Upper lobe of right lung (tissue), 1 donor: ENCODE measurements at regions not wholly inside any gene's neighbourhood (a gene's known extent, or its start where the extent isn't known, plus 50 kb on each side); places are given as distances from the start of the nearest gene placed in this dataset.

ENCODE experiments used
- ATAC-seq: fragments of 200-7000 bp; cut with Tn5 transposase; one replicate; pipeline ENCODE4 v1.9.1; 2020; ENCODE audit warnings: mild to moderate bottlenecking, moderate library complexity
- DNase-seq: peaks from one replicate; pipeline ENCODE4 v3.0.0-alpha.2; 2020
- H3K27ac ChIP-seq: fragments of 200-600 bp; one replicate; pipeline ENCODE4 v1.8.0; 2022
- H3K27me3 ChIP-seq: fragments of 200-600 bp; one replicate; pipeline ENCODE4 v1.8.0; 2022; ENCODE audit warnings: mild to moderate bottlenecking
- H3K36me3 ChIP-seq: fragments of 200-600 bp; one replicate; pipeline ENCODE4 v1.8.0; 2022
- H3K4me1 ChIP-seq: fragments of 200-600 bp; one replicate; pipeline ENCODE4 v1.8.0; 2022
- H3K4me3 ChIP-seq: fragments of 200-600 bp; one replicate; pipeline ENCODE4 v1.8.0; 2022; ENCODE audit warnings: mild to moderate bottlenecking
- H3K9me3 ChIP-seq: fragments of 200-600 bp; one replicate; pipeline ENCODE4 v1.8.0; 2022
- CTCF ChIP-seq: fragments of 200-600 bp; IDR thresholded peaks from one replicate; pipeline ENCODE4 v1.8.0; 2022; ENCODE audit warnings: antibody characterized with exemption
- intact Hi-C: fragments of 100-400 bp; cut with DNase I; formaldehyde crosslinking; loops from one replicate; pipeline ENCODE4 v1.11.0; 2022
- donor health status: DM: no; HTN: yes; CAD: no; lungs with severe emphysema.

GRCh38 chr2:41785251-41786022, 262.4 kb upstream of the PKDCC start:
- intact Hi-C loops: no loop called here
- Histone ChIP-seq H3K9me3 (no peaks in the 10 kb centered on the region), H3K27me3 (no peaks in the 10 kb centered on the region), H3K27ac (no peak overlapping the region), H3K4me1 (no peaks in the 10 kb centered on the region), H3K4me3 (no peak overlapping the region), H3K36me3 (no peaks in the 10 kb centered on the region)
- TF ChIP-seq CTCF: no peak
- ATAC-seq (no peak), DNase-seq (no peak)

- Histone ChIP-seq H3K4me3 (no peak overlapping the region), H3K27me3 (no peaks in the 10 kb centered on the region), H3K9me3 (no peaks in the 10 kb centered on the region), H3K27ac (no peak overlapping the region), H3K36me3 (no peaks in the 10 kb centered on the region), H3K4me1 (no peaks in the 10 kb centered on the region)
- DNase-seq: no peak
- no peak for TF ChIP-seq CTCF
- peak; percentile 47 for ATAC-seq
- intact Hi-C loops: no loop called here
Observed at GRCh38 chr2:41791523-41791922, 256.3 kb upstream of the PKDCC start.

- TF ChIP-seq CTCF: no peak
- H3K9me3 ChIP-seq: no peaks in the 10 kb centered on the region
Observed at GRCh38 chr2:41803361-41803760, 244.5 kb upstream of the PKDCC start.

GRCh38 chr2:41806286-41806685, 241.5 kb upstream of the PKDCC start:
- Histone ChIP-seq H3K36me3 (no peaks in the 10 kb centered on the region), H3K27ac (no peak overlapping the region), H3K4me1 (no peaks in the 10 kb centered on the region), H3K9me3 (no peaks in the 10 kb centered on the region), H3K27me3 (no peaks in the 10 kb centered on the region), H3K4me3 (no peak overlapping the region)
- no peak for DNase-seq
- ATAC-seq: no peak
- no peak for TF ChIP-seq CTCF
- intact Hi-C loops: no loop called here

More at GRCh38 chr2:41803361-41803760, 244.5 kb upstream of the PKDCC start:
- Histone ChIP-seq H3K4me1 (no peaks in the 10 kb centered on the region), H3K4me3 (no peak overlapping the region), H3K36me3 (no peaks in the 10 kb centered on the region), H3K27me3 (no peaks in the 10 kb centered on the region), H3K27ac (no peak overlapping the region)
- no peak for DNase-seq
- ATAC-seq: no peak
- intact Hi-C loops: no loop called here

GRCh38 chr2:41821167-41821566, 226.7 kb upstream of the PKDCC start:
- Histone ChIP-seq H3K27me3 (no peaks in the 10 kb centered on the region), H3K4me1 (no peaks in the 10 kb centered on the region), H3K36me3 (no peaks in the 10 kb centered on the region), H3K27ac (no peak overlapping the region), H3K9me3 (no peaks in the 10 kb centered on the region), H3K4me3 (no peak overlapping the region)
- ATAC-seq (no peak), DNase-seq (no peak)
- no peak for TF ChIP-seq CTCF
- intact Hi-C loops: no loop called here

GRCh38 chr2:41826921-41827320, 220.9 kb upstream of the PKDCC start:
- Histone ChIP-seq H3K27me3 (no peaks in the 10 kb centered on the region), H3K4me3 (no peak overlapping the region), H3K4me1 (no peaks in the 10 kb centered on the region), H3K27ac (no peak overlapping the region), H3K9me3 (no peaks in the 10 kb centered on the region), H3K36me3 (no peaks in the 10 kb centered on the region)
- no peak for TF ChIP-seq CTCF
- ATAC-seq (no peak), DNase-seq (no peak)
- intact Hi-C loops: no loop called here
